Stimulated activated naive CD8-positive, alpha-beta T cell treated with anti-CD3 and anti-CD28 coated beads, Interleukin-15, Interleukin-2, amounts not matched to agents 100 U/mL and 50 U/mL, for 24 hours (primary cell): ENCODE measurements at regions not wholly inside any gene's neighbourhood (a gene's known extent, or its start where the extent isn't known, plus 50 kb on each side); places are given as distances from the start of the nearest gene placed in this dataset.

Experiments
- ATAC-seq: fragments of 150-1000 bp; cut with Tn5 transposase; one replicate; pipeline ENCODE4 v1.10.0; 2021
- DNase-seq: peaks from one replicate; pipeline ENCODE4 v3.0.0; 2021

DNA sequence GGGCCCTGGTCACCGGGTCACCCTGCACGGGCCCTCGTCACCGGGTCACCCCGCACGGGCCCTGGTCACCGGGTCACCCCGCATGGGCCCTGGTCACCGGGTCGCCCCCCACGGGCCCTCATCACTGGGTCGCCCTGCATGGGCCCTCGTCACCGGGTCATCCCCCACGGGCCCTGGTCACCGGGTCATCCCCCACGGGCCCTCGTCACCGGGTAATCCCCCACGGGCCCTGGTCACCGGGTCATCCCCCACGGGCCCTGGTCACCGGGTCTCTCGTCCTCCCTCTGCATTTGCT, 77.6 kb downstream of the RIPK4 start:
- ATAC-seq (no peak), DNase-seq (no peak)

DNA sequence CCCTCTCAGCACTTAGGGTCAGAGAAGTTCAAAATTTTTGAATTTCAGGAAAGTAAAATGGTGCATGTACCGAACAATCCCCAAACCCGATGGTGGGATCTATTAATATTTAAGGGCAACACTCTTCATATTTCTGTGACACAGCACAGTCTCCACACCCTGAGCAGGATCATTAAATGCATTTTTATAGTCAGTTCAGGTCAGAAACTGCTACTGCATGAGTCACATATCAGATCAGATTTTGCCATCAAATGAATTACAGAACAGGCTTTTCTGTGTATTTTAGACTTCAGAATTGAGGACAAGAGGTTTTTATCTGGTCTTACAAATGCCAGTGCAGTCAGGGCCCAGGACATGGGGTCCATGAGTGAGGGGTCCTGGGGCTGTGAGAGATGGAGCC, 79.2 kb downstream of the RIPK4 start:
- ATAC-seq = no peak
- no peak for DNase-seq

DNA sequence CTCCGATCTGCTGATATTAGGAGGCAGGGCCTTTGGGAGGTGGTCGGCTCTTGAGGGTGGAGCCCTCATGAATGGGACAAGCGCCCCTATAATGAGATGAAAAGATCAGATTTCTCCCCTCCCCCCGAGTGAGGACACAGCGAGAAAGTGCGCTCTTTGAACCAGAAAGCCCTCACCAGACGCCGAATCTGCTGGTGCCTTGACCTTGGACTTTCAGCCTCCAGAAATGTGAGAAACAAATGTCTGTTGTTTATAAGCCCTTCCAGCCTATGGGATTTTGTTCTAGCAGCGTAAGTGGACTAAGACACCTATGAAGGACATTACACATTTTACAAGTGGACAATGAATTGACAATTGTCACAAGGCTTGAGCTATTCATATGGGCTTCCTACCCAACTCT, 80.2 kb downstream of the RIPK4 start:
- DNase-seq = no peak
- ATAC-seq = no peak

DNA sequence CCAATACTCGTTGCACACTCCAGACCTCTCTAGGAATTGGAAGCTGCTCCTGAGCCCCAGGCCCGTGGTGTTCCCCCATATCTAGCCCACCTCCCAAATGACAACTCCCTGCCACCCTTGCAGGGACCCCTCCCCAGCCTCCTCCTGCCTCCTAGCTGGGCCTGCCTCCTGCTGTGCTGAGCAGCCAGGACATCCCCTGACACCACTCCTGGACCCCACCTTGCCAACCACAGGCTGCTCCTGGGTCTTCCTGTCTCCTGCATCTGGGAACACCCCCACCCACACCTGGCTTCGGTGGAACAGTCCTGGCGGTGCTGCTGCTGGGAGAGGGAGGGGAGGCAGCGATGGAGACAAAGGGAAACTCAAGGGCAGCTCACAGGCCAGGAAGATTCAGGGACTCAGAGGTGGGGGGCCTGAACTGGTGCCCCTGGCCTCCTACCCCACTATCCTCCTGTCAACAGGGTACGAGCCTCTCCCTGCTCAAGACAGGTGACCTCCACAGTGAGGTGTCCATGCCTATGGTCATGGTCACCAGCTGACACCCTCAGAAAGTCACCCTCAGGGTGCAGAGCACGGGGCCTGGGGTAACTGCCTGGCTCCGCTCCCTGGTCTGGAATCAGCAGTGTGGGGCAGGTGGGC, 81.2 kb downstream of the RIPK4 start:
- no peak for ATAC-seq
- DNase-seq = no peak

DNA sequence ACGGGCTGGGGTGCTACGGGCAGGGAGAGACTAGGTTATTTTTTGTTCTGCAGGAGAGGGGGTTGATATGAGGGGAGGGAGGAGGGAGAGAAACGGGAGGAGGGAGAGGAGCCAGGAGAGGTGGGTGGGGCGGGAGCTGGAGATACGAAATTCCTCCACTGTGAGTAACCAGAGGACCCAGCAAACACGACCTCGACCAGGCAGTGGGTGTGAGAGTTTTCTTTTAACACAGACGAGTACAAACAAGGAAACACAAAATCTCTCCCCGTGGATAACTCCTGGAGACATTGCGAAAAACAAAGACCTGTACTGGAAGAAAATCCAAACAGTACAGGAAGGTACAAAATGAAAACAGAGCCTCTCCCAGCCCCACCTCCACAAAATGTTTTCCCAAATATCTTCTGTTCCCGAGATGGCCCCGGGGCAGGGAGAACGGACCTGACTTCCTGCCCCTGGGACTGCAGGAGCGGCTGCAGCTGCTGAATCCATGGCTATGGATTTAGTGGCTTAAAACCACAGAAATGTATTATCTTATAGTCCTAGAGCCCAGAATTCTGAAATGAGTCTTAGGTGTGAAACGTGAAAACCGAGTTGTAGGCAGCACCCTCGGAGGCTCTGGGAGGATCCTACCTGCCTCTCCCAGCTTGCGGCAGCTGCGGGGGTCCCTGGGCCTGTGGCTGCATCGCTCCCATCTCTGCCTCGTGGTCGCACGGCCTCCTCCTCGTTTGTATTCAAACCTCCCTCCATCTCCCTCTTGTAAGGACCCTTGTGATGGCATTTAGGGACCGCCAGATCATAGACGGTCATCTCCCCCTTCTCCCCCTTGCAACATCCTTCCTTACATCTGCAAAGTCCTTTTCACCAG, 82.2 kb downstream of the RIPK4 start:
- ATAC-seq = no peak

DNA sequence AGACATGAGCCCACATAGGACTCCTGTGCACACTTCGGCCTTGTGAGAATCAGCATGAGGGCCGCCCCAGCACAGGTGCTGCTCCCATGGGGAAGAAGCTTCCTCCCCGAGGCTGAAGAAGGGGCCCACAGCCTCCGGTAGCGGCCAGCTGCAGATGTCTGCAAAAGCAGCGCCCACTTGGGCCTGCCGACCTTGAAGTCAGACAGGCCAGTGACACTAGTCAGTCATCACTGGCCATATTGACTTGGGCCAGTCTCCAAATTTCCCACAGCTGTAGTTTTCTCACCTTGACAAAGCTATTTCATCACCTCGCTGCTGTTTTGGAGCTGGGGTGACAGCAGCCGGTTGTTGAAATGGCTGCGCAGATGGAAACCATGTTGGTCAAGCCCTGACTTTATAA, 83.0 kb downstream of the RIPK4 start:
- DNase-seq (no peak), ATAC-seq (no peak)

More for the DNA sequence above, 82.2 kb downstream of the RIPK4 start:
- DNase-seq = no peak

DNA sequence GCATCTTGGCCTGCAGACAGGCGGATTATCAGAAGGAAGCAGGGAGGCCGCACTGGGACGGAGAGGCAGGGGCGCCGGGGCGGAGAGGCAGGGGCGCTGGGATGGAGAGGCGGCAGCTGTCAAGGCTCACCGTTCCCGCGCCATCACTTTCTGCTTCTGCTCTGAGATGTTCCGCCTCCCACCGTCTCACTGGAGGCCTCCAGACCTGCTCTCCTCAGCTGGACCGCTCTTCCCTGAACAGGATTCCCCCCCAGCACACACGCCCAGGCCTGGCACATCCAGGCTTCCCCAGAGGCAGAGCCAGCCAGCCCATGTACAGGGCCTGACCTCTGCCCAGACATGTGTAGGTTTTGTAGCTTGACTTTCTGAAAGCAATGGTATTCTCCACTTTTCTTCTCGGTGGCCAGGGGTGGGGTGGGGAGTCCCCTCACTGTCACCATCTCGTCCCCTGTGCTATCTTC, 84.1 kb downstream of the RIPK4 start:
- DNase-seq (no peak), ATAC-seq (no peak)

DNA sequence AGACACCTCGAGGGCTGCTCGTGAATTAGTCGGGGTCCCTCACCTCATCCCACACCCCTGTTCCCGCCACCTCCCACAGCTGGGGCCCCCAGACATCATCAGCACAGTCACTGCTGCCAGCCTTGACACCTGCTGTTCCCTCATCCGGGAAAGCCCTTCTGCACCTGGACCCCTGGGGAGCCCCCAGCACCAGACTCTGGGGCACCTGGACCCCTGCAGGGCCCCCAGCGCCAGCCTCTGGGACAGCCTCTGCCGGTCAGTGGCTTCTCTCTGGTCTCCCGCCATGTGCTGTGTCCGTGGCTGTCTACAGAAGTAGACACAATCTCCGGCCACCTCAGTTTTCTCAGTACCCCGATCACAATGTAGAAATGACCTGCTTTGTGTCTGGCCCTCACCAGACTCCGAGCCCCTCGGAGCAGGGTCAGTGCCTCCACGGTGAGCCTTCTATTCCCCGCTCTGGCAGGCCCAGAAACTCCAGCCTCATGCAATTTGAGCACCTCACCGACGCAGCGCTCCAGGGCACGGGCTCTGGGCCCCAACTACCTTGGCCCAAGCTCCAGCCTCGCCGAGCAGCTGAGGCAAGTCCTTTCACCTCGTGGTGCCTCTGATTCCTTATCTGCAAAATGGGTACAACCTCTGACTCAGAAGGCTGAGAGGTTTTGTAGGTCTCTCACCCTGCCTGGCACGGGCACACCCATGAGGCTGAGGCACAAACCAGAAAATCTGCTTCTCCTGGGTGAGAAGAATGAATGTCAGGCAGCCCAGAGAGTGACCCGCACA, 84.7 kb downstream of the RIPK4 start:
- no peak for DNase-seq

DNA sequence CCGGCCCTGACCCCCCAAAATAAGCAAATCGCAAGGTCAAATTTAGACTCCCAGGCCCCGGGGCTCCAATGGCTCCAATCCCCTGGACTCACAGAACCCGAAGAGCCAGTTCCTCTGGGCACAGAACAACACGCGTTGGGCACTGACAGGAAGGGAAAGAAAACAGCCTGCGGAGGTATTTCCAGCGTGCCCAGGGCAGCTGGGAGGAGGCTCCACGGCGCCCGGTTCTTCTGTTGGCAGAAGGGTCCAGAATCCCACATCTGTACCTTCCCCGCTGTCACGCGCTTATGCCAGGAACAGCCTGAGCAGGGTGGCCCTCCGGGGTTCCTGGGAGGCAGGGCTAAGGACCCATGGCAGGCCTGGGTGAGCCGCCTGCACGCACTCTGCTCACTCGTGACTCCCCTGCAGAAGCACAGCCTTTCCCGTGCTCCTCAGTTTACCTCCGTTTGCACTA, 85.5 kb downstream of the RIPK4 start:
- ATAC-seq (no peak), DNase-seq (no peak)

More for the DNA sequence above, 84.7 kb downstream of the RIPK4 start:
- ATAC-seq = no peak

DNA sequence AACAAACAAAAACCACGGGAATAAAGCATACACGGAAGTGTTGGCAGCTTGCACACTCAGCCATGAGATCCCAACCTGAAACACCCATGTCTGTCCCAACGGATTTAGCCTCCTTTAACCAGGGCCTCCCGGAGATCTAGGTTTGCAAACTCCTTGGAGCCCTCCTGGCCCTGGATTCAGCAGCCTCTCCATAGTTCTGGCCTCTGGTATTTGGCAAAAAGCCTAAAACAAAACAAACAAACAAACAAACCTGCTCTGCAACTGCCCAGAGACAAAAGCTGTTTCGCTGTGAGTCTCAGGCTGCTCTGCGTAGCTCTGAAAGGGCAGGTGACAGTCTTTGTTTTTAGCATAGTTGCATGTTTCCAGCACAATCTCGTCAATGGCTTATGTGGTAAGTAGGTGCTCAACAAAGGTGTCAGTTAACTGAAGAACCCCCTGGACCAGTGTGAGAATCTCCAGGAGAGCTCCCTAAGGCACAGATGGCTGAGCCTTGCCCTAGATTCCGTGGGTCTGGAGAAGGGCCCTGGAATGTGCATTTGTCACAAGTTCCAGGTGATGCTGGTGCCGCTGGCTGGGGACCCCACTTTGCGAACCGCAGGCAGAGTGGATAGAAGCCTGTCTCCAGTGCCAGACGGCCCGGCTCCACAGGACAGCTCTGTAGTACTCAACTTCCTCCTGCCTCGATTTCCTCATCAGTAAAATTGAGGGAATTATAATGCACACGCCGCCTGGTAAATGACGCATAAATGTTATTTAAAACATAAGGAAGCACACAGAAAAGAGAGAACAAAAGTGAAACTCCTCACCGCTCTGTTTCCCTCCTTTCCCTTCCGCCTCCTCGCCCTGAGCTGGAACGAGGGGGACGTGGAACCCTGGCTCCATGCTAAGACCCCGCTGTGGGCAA, 86.2 kb downstream of the RIPK4 start:
- DNase-seq (no peak), ATAC-seq (no peak)

DNA sequence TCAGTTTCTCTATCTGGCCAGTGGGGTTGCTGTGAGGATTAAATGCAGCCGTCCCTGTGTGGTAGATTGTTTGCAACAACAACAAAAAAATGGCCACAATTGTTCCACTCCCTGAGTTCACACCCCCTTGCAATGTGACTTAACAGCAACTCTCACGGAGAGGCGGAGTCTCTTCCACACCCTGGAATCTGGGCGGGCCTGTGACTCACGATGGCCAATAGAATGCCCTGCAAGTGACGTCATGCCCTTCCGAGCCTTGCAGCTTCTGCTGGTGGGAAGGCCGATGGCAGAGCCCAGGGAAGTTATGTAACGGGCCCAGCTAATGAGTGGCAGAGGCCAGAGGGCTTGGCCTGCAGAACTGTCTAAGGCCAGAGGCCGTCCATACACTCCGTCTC, 87.9 kb downstream of the RIPK4 start:
- DNase-seq (no peak), ATAC-seq (peak; percentile 23)

DNA sequence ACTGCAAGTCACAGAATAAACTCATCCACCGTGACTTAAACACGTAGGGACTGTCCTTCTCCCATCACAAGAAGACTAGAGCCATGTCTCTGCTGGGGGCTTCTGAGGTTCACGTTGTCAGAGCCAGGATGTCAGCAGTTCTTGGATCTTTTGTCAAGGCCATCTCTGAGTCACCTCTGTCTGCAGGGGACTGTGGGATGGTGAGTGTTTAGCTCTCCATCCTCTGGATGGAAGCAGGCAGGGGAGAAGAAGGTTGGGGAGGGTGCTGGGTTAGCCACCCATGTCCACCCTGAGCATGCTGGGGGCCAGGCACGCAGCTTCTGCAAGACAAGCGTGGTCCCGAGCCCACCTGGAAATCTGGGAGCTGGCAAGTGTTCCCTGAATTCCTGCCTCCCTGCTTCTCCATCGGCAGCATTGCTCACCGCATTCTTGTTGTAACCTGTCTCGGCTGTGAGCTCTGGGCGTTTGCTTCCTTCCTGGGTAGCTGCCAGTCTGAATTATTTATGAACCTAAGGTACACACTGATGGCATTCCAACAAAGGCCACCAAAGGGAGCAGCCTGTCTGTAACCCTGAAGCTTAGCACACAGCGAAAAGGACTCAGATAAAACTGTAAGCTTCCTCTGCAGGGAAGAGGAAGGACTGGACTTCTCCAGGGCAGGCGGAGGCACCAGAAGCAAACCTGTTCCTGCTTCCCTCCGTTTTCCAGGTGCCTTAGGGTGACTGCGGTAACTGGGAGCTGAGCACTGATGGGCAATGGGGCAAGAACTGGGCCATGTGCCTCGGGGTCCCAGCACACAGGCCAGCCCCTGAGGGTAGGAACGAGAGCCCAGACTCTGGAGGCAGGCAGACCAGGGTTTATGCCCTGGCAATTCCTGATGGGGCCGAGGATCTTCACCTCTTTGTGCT, 88.6 kb downstream of the RIPK4 start:
- DNase-seq (no peak), ATAC-seq (no peak)

DNA sequence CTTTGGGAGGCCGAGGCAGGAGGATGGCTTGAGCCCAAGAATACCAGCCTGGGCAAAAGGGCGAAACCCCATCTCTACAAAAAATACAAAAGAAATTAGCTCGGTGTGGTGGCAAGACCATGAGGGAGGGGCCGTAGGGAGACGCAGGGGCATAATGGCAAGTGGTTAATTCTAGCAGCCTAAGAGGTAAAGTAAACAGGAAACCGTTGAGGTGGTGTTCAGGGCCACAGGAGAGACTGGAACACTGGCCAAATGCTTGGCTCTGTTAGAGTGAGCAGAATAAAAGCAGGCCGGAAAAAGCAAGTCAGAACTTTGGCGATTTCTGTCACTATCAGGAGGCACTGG, 89.2 kb downstream of the RIPK4 start:
- no peak for ATAC-seq
- DNase-seq = no peak

DNA sequence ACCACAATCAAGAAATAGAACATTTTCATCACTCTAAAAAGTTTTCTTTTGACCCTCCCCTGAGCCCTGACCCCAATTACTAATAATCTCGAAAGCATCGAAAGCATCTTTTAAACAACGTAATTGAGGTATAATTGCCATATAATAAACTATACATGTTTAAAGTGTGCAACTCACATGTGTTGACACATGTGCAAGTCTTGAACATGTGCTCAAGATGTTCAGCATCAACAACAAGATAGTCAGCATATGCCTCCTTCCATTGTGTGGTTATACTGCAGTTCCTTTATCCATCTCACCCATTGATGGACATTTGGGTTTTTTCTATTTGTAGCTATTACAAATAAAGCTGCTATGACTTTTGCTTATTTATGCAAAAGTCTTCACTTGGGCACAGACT, 90.7 kb downstream of the RIPK4 start:
- ATAC-seq = no peak
- DNase-seq = no peak

DNA sequence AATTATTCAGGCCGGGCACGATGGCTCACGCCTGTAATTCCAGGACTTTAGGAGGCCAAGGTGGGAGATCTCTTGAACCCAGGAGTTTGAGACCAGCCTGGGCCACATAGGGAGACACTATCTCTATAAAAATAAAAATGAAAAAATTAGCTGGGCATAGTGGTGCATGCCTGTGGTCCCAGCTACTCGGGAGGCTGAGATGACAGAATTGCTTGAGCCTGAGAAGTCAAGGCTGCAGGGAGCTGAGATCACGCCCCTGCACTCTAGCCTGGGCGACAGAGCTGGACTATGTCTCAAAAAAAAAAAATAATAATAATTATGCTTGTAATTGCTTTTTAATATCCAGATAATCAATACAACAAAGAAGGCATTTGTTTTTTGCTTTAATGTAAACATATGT, 91.3 kb downstream of the RIPK4 start:
- DNase-seq (no peak), ATAC-seq (no peak)

DNA sequence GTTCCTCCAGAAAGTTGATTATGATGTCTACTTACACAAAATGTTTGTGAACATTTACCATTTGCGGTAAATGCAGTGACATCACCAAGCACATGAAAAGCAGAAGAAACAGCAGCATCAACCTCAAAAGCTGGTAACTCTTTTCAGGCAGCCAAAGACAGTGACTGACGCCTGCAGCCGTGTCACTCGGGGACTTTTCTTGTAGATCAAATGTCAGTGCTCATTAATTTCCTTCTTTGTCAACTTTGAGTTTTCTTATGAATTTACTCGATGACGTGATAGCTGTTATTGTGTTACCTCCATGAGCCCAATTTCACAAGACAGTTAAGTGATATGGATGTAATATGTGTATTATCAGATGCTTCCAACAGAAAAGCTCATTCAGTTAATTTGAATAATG, 92.5 kb downstream of the RIPK4 start:
- no peak for DNase-seq
- ATAC-seq = no peak

DNA sequence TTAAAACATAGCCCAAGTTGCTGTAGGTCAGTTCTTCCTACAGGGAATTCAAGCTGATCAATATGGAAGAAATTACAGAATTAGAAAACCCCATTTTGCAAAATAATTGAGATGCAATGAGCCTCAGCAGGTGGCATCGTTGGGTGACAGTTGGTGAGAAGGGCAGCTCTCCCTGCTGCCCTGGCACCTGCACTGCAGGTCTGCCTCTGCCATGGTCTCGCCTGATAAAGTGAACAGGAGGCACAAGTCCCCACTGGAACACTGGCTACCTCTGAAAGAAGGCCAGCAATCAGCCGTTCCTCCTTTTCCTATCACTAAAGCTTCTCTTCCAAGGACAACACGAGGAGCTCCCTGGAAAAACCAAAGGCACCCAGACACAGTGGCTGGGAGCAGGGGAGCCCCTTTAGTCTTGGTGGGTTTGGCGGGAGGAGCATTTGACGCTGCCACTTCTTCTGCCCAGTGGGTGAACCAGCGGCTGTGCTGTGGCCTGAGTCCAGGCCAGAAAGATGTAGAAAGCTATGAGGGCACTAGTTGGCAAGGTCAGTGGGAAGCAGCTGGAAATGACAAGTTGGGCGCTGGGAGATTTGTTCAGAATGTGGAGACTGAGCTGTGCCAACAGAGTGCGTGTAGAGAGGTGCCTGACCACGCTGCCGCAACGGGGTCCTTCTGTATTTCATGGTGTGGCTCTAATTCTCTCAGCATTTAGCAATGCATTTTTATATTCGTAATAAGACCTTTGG, 93.1 kb downstream of the RIPK4 start:
- no peak for ATAC-seq

DNA sequence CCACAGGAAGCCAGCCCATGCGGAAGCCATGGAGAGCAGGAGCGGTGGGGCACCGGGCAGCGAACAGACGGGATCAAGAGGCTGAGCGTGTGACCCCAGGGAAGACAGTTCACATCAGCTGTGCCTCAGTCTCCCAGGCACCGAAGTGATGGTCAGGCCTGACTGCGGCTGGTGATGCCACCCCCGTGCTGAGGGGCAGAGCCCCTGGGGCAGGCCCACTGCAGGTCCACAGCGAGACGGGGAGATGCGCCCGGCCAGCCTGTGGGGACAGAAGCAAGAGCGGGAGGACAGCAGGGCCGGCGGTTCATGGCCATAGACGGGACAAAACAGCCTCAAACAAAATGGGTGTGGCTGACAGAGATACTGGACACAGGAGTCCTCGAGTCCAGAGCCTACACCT, 93.8 kb downstream of the RIPK4 start:
- ATAC-seq (no peak), DNase-seq (no peak)

More for the DNA sequence above, 93.1 kb downstream of the RIPK4 start:
- no peak for DNase-seq

DNA sequence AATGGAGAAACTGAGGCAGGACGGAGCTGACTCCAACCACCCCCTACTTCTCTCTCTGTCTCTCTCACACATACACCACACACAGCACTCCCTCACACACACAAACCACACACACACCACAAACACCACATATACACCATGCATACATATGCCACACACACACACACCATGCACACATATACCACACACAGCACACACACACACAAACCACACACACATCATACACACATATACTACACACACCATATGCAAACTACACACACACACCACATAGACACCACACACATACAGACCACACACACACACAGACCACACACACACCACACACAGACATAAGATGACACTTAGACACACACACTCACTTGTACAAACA, 94.3 kb downstream of the RIPK4 start:
- DNase-seq (no peak), ATAC-seq (no peak)

DNA sequence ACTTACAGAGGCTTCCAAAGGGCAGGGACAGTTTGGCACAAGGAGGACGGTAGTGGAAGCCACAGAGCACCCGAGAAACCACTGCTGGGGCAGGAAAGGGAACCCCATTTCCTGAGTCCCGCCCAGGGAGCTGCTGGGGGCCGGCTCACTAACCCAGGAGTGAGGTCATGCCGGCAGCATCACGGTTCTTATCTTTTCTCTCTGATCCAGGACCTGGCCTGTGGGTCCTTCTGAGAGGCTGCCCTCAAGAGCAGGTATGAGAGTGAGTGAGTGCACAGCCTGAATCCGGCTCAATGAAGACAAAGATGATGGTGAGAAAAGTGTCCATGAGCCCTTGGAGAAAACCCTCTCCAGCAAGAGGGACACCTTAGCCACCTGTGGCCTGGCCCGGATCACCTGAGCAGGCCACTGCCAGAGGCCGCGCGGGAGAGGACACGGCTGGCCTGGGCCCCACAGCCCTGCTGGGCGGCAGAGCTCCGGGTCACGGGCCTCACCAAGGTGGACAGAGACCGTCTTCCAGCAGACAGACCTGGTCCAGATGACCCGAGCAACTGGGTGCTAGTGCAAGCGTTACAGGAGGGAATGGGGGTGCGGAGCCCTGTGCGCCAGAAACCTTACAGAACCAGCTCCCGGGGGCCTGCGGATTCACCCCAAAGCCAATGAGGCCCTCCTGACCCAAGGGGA, 94.9 kb downstream of the RIPK4 start:
- ATAC-seq (no peak), DNase-seq (no peak)
